Stimulated activated effector memory CD8-positive, alpha-beta T cell treated with anti-CD3 and anti-CD28 coated beads, Interleukin-12 subunit alpha, Interleukin-12 subunit beta, amount 100 ng/mL, for 72 hours (primary cell): ENCODE measurements at regions not wholly inside any gene's neighbourhood (a gene's known extent, or its start where the extent isn't known, plus 50 kb on each side); places are given as distances from the start of the nearest gene placed in this dataset.

Experiments
- ATAC-seq: fragments of 150-1000 bp; cut with Tn5 transposase; 2 replicates; pipeline ENCODE4 v1.10.0; 2021
- DNase-seq, 2 donors: peaks; one replicate each; pipeline ENCODE4 v3.0.0; 2021 to 2022; ENCODE audit warnings: low spot score in 2 of 2
- H3K27ac Mint-ChIP-seq: one replicate; pipeline ENCODE4 v1.8.0; 2022; ENCODE audit warnings: mild to moderate bottlenecking, mixed read lengths
- H3K36me3 Mint-ChIP-seq: one replicate; pipeline ENCODE4 v1.8.0; 2022; ENCODE audit warnings: mild to moderate bottlenecking, mixed read lengths
- H3K4me1 Mint-ChIP-seq: one replicate; pipeline ENCODE4 v1.8.0; 2022; ENCODE audit warnings: mixed read lengths
- H3K4me3 Mint-ChIP-seq: one replicate; pipeline ENCODE4 v1.8.0; 2022; ENCODE audit warnings: mild to moderate bottlenecking, mixed read lengths
- H3K9me3 Mint-ChIP-seq: one replicate; pipeline ENCODE4 v1.8.0; 2022; ENCODE audit warnings: mixed read lengths

GRCh38 chr5:6875376-6875775 is 162.1 kb downstream of the TENT4A start:
- H3K27ac Mint-ChIP-seq, result no peak overlapping the region
- no peak for ATAC-seq
- no peaks in the 10 kb centered on the region for H3K36me3 Mint-ChIP-seq
- no peaks in the 10 kb centered on the region for H3K4me1 Mint-ChIP-seq
- no peaks in the 10 kb centered on the region for H3K9me3 Mint-ChIP-seq
- DNase-seq, result no peak
- H3K4me3 Mint-ChIP-seq, result no peak overlapping the region

GRCh38 chr5:6877986-6878828 is 165.0 kb downstream of the TENT4A start:
- no peak for ATAC-seq
- DNase-seq, result no peak
- no peak overlapping the region for H3K4me3 Mint-ChIP-seq
- H3K9me3 Mint-ChIP-seq, result no peaks in the 10 kb centered on the region
- H3K36me3 Mint-ChIP-seq, result no peaks in the 10 kb centered on the region
- no peak overlapping the region for H3K27ac Mint-ChIP-seq
- no peaks in the 10 kb centered on the region for H3K4me1 Mint-ChIP-seq

DNA sequence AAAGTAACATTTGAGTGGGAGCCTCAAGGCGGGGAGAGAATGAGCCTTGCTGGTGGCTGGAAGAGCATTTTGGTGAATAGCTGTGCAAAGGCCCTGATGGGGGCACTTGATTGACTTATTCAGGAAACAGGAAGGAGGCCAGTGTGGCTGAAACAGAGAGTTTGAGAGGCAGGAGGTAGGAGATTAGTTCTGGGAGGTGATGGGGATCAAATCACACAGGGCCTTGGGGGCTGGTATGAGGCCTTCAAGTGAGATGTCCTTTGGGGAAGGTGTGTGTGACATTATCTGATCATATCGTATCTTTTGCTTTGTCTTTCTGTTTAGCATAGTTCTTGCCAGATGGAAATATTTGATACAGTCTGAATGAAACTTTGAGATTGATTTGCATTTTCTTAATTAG is 172.3 kb downstream of the TENT4A start:
- H3K4me1 Mint-ChIP-seq, result no peaks in the 10 kb centered on the region
- peaks cover 15% of the 10 kb centered on the region for H3K9me3 Mint-ChIP-seq
- no peak overlapping the region for H3K27ac Mint-ChIP-seq
- no peak for DNase-seq
- H3K36me3 Mint-ChIP-seq, result peaks cover 5% of the 10 kb centered on the region
- H3K4me3 Mint-ChIP-seq, result no peak overlapping the region
- ATAC-seq, result no peak

GRCh38 chr5:6886866-6887265 is 173.6 kb downstream of the TENT4A start:
- Mint-ChIP-seq H3K27ac (no peak overlapping the region), H3K9me3 (peaks cover 15% of the 10 kb centered on the region), H3K4me3 (no peak overlapping the region), H3K4me1 (no peaks in the 10 kb centered on the region), H3K36me3 (peaks cover 5% of the 10 kb centered on the region)
- no peak for DNase-seq
- ATAC-seq, result no peak

GRCh38 chr5:6889030-6889429 is 175.8 kb downstream of the TENT4A start:
- no peak overlapping the region for H3K27ac Mint-ChIP-seq
- H3K4me3 Mint-ChIP-seq, result no peak overlapping the region
- DNase-seq, result no peak
- peaks cover 5% of the 10 kb centered on the region for H3K36me3 Mint-ChIP-seq
- no peaks in the 10 kb centered on the region for H3K4me1 Mint-ChIP-seq
- ATAC-seq, result no peak
- peaks cover 19% of the 10 kb centered on the region for H3K9me3 Mint-ChIP-seq

- H3K4me1 Mint-ChIP-seq, result no peaks in the 10 kb centered on the region
- no peaks in the 10 kb centered on the region for H3K36me3 Mint-ChIP-seq
- DNase-seq (no peak), ATAC-seq (no peak)
- no peak overlapping the region for H3K4me3 Mint-ChIP-seq
- H3K27ac Mint-ChIP-seq, result no peak overlapping the region
- H3K9me3 Mint-ChIP-seq, result peaks cover 2% of the 10 kb centered on the region
Observed at GRCh38 chr5:6899221-6899620, 186.0 kb downstream of the TENT4A start.

GRCh38 chr5:6900247-6901227 is 187.3 kb downstream of the TENT4A start:
- DNase-seq, result no peak
- no peaks in the 10 kb centered on the region for H3K36me3 Mint-ChIP-seq
- peaks cover 2% of the 10 kb centered on the region for H3K9me3 Mint-ChIP-seq
- H3K4me3 Mint-ChIP-seq, result no peak overlapping the region
- no peak for ATAC-seq
- H3K27ac Mint-ChIP-seq, result no peak overlapping the region
- no peaks in the 10 kb centered on the region for H3K4me1 Mint-ChIP-seq

DNA sequence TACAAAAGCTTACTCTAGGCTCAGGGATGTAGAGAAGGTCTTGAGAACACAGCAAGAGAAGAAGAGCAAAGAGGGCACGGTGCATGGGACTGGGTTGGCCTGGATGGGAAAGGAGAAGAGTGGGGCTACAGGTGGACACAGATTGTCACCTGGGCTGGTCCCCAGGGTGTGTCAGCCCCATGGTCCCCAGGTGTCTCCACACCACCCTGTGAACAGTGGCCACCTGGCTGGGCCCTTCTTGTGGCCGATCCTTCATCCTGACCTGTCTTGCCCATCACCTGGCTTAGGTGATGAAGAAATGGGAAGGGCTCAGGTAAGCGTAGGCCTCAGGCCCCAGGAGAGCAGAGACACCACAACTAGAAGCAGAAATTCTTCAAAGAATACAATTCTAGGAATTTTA is 188.9 kb downstream of the TENT4A start:
- Mint-ChIP-seq H3K36me3 (no peaks in the 10 kb centered on the region), H3K27ac (no peak overlapping the region), H3K9me3 (peaks cover 2% of the 10 kb centered on the region), H3K4me1 (no peaks in the 10 kb centered on the region), H3K4me3 (no peak overlapping the region)
- ATAC-seq (no peak), DNase-seq (no peak)

DNA sequence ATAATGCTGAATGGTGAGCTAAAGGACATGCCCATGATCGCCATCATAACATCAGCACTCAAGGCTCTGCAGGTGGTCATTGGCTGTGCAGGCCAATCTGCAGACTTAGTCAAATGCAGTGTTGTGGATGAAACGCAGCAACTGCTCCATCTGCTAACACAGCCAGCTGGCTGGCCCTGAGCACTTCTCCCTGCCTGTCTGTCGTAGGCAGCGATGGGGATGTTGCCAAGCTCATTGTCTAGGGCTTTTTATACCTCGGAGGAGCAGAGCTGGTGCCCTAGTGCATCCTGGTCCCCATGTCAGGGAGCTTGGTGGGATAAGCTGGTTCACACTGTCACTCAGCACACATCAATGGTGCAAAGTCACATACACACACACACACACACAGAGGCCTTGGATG is 189.4 kb downstream of the TENT4A start:
- ATAC-seq (no peak), DNase-seq (no peak)
- no peak overlapping the region for H3K27ac Mint-ChIP-seq
- H3K9me3 Mint-ChIP-seq, result peaks cover 2% of the 10 kb centered on the region
- no peaks in the 10 kb centered on the region for H3K4me1 Mint-ChIP-seq
- H3K4me3 Mint-ChIP-seq, result no peak overlapping the region
- no peaks in the 10 kb centered on the region for H3K36me3 Mint-ChIP-seq

DNA sequence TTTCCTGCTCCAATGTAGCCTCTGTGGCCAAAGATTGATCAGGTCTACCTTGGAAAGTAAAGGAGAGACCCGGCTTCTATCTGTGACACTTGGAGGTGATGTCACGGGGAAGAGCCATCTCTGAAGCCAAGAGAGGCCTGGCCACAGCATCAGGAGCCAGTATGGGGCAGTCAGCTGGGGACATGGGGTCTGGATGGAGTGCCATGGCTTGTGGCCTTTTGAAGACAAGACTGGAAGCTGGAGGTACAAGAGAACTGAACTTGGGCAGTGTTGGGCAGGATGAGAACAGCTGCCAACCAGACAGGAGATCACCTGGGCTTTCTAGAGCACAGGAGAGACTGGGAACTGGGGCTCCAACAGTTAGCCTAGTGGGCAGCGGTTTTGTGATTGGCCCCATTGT is 190.7 kb downstream of the TENT4A start:
- no peak overlapping the region for H3K27ac Mint-ChIP-seq
- DNase-seq, result no peak
- no peak for ATAC-seq
- no peaks in the 10 kb centered on the region for H3K4me1 Mint-ChIP-seq
- H3K9me3 Mint-ChIP-seq, result peaks cover 2% of the 10 kb centered on the region
- no peak overlapping the region for H3K4me3 Mint-ChIP-seq
- no peaks in the 10 kb centered on the region for H3K36me3 Mint-ChIP-seq

DNA sequence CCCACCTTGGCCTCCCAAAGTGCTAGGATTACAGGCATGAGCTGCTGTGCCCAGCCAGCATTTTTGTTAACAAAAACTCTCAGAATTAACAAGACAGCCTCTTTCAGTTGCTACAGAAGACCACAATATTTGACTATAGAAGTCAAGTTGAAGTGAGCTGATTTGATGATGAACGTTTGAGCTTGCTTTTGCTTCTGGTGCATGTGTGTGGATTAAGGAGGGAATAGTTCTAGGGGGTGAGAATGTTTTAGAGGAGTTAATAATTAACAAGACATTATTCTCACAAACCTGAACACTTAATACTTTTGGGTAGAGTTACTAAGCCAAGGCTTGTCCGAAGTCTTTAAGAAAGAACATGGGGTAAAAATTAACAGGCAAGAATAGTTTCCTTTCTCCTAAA is 191.6 kb downstream of the TENT4A start:
- H3K9me3 Mint-ChIP-seq, result peaks cover 2% of the 10 kb centered on the region
- no peak overlapping the region for H3K27ac Mint-ChIP-seq
- H3K36me3 Mint-ChIP-seq, result no peaks in the 10 kb centered on the region
- no peak for ATAC-seq
- no peak for DNase-seq
- no peaks in the 10 kb centered on the region for H3K4me1 Mint-ChIP-seq
- no peak overlapping the region for H3K4me3 Mint-ChIP-seq

DNA sequence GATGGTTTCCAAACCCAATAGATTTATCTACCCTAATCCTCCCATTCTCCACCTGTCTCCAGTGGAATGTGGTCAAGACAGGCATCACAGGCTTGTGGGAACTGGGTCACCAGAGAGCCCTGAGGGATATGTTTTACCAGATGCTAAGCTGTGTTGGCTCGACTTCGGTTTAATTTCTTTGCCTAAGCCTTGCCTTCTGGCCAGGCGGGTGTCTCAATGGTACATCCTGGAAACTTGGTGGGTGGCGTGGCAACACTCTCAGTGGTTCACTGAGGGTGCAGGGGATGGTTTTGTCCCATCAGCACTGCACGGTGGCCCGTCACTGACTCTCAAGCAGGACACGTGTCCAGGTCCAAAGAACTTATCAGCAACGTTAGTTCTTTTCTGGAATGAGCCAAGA is 192.2 kb downstream of the TENT4A start:
- no peaks in the 10 kb centered on the region for H3K4me1 Mint-ChIP-seq
- ATAC-seq (no peak), DNase-seq (no peak)
- H3K4me3 Mint-ChIP-seq, result no peak overlapping the region
- no peak overlapping the region for H3K27ac Mint-ChIP-seq
- H3K36me3 Mint-ChIP-seq, result no peaks in the 10 kb centered on the region
- peaks cover 2% of the 10 kb centered on the region for H3K9me3 Mint-ChIP-seq

DNA sequence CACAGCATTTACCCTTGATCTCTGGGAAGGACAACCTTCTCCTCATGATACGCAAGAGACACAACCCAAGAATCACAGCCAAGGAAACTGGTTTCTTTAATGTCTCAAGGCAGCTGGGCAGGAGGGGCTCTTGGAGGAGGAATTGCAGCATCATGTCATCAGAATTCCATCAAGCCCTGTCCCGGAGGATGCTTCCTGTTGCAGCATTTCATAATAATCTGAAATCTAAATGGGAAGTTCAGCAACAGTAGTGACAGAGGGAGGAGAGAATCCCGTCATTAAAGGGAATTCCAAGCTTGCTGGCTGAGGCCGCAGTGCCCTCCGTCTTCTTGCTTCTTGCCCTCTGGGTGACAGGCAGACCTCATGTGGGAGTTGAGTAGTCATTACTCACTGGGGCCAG is 192.7 kb downstream of the TENT4A start:
- H3K4me1 Mint-ChIP-seq, result no peaks in the 10 kb centered on the region
- no peaks in the 10 kb centered on the region for H3K36me3 Mint-ChIP-seq
- no peak overlapping the region for H3K4me3 Mint-ChIP-seq
- ATAC-seq, result no peak
- peaks cover 2% of the 10 kb centered on the region for H3K9me3 Mint-ChIP-seq
- H3K27ac Mint-ChIP-seq, result no peak overlapping the region
- no peak for DNase-seq

GRCh38 chr5:6907320-6907918 is 194.2 kb downstream of the TENT4A start:
- Mint-ChIP-seq H3K27ac (no peak overlapping the region), H3K4me3 (no peak overlapping the region), H3K36me3 (no peaks in the 10 kb centered on the region), H3K9me3 (peaks cover 2% of the 10 kb centered on the region), H3K4me1 (no peaks in the 10 kb centered on the region)
- ATAC-seq (peak; percentile 52), DNase-seq (no peak)

GRCh38 chr5:6909901-6910300 is 196.7 kb downstream of the TENT4A start:
- Mint-ChIP-seq H3K36me3 (no peaks in the 10 kb centered on the region), H3K4me3 (no peak overlapping the region), H3K9me3 (no peaks in the 10 kb centered on the region), H3K27ac (no peak overlapping the region), H3K4me1 (no peaks in the 10 kb centered on the region)
- ATAC-seq (no peak), DNase-seq (no peak)
